Skeletal muscle tissue (tissue), 3 donors: ENCODE measurements at regions not wholly inside any gene's neighbourhood (a gene's known extent, or its start where the extent isn't known, plus 50 kb on each side); places are given as distances from the start of the nearest gene placed in this dataset.

ENCODE experiments used
- H3K27ac ChIP-seq: one replicate; pipeline ENCODE4 v1.7.0; 2013; ENCODE audit warnings: mild to moderate bottlenecking, low read depth, low read length, inconsistent platforms
- H3K27me3 ChIP-seq, 3 donors: one replicate each; pipeline ENCODE4 v1.7.0; 2013; ENCODE audit warnings: low read length in 3 of 3; ENCODE audit not compliant: control insufficient read depth in 3 of 3, insufficient read depth in 3 of 3
- H3K36me3 ChIP-seq, 3 donors: one replicate each; pipeline ENCODE4 v1.7.0; 2013; ENCODE audit warnings: low read length in 3 of 3; ENCODE audit not compliant: control insufficient read depth in 3 of 3, insufficient read depth in 3 of 3
- H3K4me1 ChIP-seq, 3 donors: one replicate each; pipeline ENCODE4 v1.7.0; 2013; ENCODE audit warnings: low read length in 3 of 3, mild to moderate bottlenecking in 3 of 3; ENCODE audit not compliant: control insufficient read depth in 3 of 3, insufficient read depth in 3 of 3
- H3K4me3 ChIP-seq, 3 donors: one replicate each; pipeline ENCODE4 v1.7.0; 2013; ENCODE audit warnings: low read length in 3 of 3
- H3K9ac ChIP-seq, 3 donors: one replicate each; pipeline ENCODE4 v1.7.0; 2013; ENCODE audit warnings: low read length in 3 of 3, mild to moderate bottlenecking in 3 of 3, moderate library complexity in 2 of 3, low read depth in 1 of 3
- H3K9me3 ChIP-seq, 3 donors: one replicate each; pipeline ENCODE4 v1.7.0; 2013; ENCODE audit warnings: low read length in 3 of 3; ENCODE audit not compliant: control insufficient read depth in 3 of 3
- donor health status: Osteomylitis.

DNA sequence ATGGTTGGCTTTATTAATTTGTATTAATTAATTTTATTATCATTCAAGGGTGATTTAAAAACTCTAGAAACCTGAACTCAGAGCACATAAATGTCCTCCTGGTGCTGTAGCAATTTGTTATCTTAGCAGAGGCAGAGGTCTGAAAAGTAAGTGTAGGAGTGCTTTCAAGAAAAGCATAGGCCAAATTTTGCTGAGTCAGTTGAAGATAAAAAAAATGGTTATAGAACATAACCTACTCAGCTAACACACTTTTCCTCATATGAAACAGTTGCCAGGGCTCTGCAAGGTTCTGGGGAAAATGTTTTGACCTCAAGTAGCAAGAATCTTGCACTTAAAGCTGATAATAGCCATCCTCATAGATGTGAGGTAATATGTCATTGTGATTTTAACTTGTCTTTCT, 53.5 kb upstream of the CHODL start:
- Histone ChIP-seq H3K27ac (no peak overlapping the region), H3K27me3 (no peaks in the 10 kb centered on the region), H3K4me1 (no peaks in the 10 kb centered on the region), H3K9ac (no peak overlapping the region), H3K4me3 (no peak overlapping the region), H3K36me3 (no peaks in the 10 kb centered on the region), H3K9me3 (no peaks in the 10 kb centered on the region)

DNA sequence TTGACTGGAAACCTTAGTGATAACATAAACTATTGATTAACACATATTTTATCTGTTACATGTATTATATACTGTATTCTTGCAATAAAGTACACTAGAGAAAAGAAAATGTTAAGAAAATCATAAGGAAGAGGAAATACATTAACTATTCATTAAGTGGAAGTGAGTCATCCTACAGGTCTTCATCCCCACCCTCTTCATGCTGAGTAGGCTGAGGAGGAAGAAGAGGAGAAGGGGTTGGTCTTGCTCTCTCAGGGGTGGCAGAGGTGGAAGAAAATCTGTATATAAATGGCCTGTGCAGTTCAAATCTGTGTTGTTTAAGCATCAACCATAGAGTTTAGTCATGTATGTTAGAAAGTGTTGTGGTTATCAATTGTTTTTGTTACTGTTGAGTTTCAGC, 66.1 kb upstream of the CHODL start:
- Histone ChIP-seq H3K4me1 (no peaks in the 10 kb centered on the region), H3K27me3 (no peaks in the 10 kb centered on the region), H3K9me3 (no peaks in the 10 kb centered on the region), H3K9ac (no peak overlapping the region), H3K36me3 (no peaks in the 10 kb centered on the region), H3K4me3 (no peak overlapping the region), H3K27ac (no peak overlapping the region)

GRCh38 chr21:18174370-18174769, 70.3 kb upstream of the CHODL start:
- Histone ChIP-seq H3K9me3 (no peaks in the 10 kb centered on the region), H3K4me1 (no peaks in the 10 kb centered on the region), H3K27ac (no peak overlapping the region), H3K36me3 (no peaks in the 10 kb centered on the region), H3K9ac (no peak overlapping the region), H3K4me3 (no peak overlapping the region), H3K27me3 (no peaks in the 10 kb centered on the region)

GRCh38 chr21:18170829-18171228, 73.8 kb upstream of the CHODL start:
- H3K9me3 ChIP-seq = no peaks in the 10 kb centered on the region
- no peak overlapping the region for H3K27ac ChIP-seq
- H3K4me1 ChIP-seq = no peaks in the 10 kb centered on the region
- H3K27me3 ChIP-seq = no peaks in the 10 kb centered on the region
- H3K36me3 ChIP-seq = no peaks in the 10 kb centered on the region
- H3K4me3 ChIP-seq = no peak overlapping the region
- no peak overlapping the region for H3K9ac ChIP-seq

DNA sequence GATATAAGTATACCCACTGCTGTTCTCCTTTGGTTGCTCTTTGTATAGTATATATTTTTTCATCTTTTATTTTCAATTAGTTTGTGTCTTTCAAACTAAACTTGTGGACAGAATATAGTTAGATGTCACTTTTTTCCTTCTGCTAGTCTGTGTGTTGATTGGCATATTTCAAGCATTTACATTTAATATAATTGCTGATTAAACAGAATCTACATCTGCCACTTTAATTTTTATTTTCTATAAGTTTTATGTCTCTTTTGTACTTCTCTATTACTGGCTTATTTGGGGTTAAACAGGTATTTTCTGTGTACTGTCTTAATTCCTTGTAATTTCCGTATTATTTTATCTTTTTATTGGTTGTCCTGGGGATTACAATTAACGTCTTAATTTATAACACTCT, 74.4 kb upstream of the CHODL start:
- Histone ChIP-seq H3K4me3 (no peak overlapping the region), H3K9ac (no peak overlapping the region), H3K27ac (no peak overlapping the region), H3K9me3 (no peaks in the 10 kb centered on the region), H3K4me1 (no peaks in the 10 kb centered on the region), H3K27me3 (no peaks in the 10 kb centered on the region), H3K36me3 (no peaks in the 10 kb centered on the region)

DNA sequence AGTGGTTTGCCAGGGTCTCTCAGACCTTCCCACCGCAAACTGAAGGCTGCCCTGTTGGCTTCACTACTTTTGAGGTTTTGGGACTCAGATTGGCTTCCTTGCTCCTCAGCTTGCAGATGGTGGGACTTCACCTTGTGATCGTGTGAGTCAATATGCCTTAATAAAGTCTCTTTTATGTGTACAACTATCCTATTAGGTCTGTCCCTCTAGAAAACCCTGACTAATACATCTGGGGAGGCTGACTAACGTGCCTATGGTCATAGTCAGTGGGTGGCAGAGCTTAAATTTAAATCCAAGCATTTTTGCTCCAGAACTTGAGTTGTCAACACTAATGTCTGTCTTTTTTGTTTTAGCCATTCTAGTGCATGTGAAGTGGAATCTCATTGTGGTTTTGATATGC, 76.5 kb upstream of the CHODL start:
- no peaks in the 10 kb centered on the region for H3K4me1 ChIP-seq
- H3K9ac ChIP-seq = no peak overlapping the region
- no peaks in the 10 kb centered on the region for H3K36me3 ChIP-seq
- H3K27me3 ChIP-seq = no peaks in the 10 kb centered on the region
- no peaks in the 10 kb centered on the region for H3K9me3 ChIP-seq
- no peak overlapping the region for H3K27ac ChIP-seq
- H3K4me3 ChIP-seq = no peak overlapping the region

DNA sequence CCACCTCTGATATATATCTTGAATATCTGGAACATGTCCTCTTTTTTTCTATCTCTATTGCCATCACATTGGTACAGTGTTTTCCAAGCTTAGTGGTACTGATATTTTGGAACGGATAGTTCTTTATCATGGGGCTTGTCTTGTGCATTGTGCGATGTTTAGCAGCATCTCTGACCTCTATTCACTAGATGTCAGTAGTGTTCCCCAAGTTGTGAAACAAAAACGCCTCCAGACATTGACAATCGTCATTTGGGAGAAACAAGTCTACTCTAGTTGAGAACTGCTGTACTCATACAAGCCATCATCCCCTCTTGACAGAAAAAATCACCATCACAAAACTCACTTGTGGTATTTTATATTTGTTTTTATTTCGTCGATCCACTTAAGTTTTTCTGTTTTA, 79.7 kb upstream of the CHODL start:
- Histone ChIP-seq H3K36me3 (no peaks in the 10 kb centered on the region), H3K27ac (no peak overlapping the region), H3K4me3 (no peak overlapping the region), H3K9ac (no peak overlapping the region), H3K9me3 (no peaks in the 10 kb centered on the region), H3K27me3 (no peaks in the 10 kb centered on the region), H3K4me1 (no peaks in the 10 kb centered on the region)

GRCh38 chr21:18164483-18164882, 80.2 kb upstream of the CHODL start:
- H3K27ac ChIP-seq = no peak overlapping the region
- no peaks in the 10 kb centered on the region for H3K27me3 ChIP-seq
- no peaks in the 10 kb centered on the region for H3K4me1 ChIP-seq
- no peak overlapping the region for H3K9ac ChIP-seq
- H3K9me3 ChIP-seq = no peaks in the 10 kb centered on the region
- no peaks in the 10 kb centered on the region for H3K36me3 ChIP-seq
- H3K4me3 ChIP-seq = no peak overlapping the region

GRCh38 chr21:18163956-18164355, 80.7 kb upstream of the CHODL start:
- Histone ChIP-seq H3K9me3 (no peaks in the 10 kb centered on the region), H3K36me3 (no peaks in the 10 kb centered on the region), H3K27me3 (no peaks in the 10 kb centered on the region), H3K9ac (no peak overlapping the region), H3K4me1 (no peaks in the 10 kb centered on the region), H3K27ac (no peak overlapping the region), H3K4me3 (no peak overlapping the region)

GRCh38 chr21:18161841-18162240, 82.8 kb upstream of the CHODL start:
- no peak overlapping the region for H3K27ac ChIP-seq
- H3K9me3 ChIP-seq = no peaks in the 10 kb centered on the region
- H3K9ac ChIP-seq = no peak overlapping the region
- H3K27me3 ChIP-seq = no peaks in the 10 kb centered on the region
- H3K4me1 ChIP-seq = no peaks in the 10 kb centered on the region
- H3K4me3 ChIP-seq = no peak overlapping the region
- H3K36me3 ChIP-seq = no peaks in the 10 kb centered on the region

DNA sequence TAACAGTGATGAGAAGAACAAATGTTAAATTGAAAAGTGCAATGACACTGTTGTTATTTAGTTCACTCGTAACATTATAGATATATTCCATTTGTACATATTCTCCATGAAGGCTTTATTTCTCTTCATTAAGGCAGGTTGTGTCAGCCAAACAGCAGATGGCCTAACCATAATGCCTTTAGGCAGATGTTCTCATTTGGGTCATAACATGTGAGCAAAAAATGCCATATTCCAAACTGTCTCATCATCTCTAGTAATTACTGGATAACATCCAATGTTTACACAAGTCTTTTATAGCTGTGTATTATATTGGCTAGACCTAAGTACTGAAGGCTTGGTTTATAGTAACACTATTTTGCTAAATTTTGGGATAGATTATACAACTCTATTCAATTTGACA, 87.2 kb upstream of the CHODL start:
- H3K4me3 ChIP-seq = no peak overlapping the region
- no peaks in the 10 kb centered on the region for H3K4me1 ChIP-seq
- H3K9me3 ChIP-seq = no peaks in the 10 kb centered on the region
- H3K9ac ChIP-seq = no peak overlapping the region
- H3K27me3 ChIP-seq = no peaks in the 10 kb centered on the region
- no peak overlapping the region for H3K27ac ChIP-seq
- no peaks in the 10 kb centered on the region for H3K36me3 ChIP-seq
